HepG2 (cell line): ENCODE measurements at regions not wholly inside any gene's neighbourhood (a gene's known extent, or its start where the extent isn't known, plus 50 kb on each side); places are given as distances from the start of the nearest gene placed in this dataset.

ENCODE experiments used
- POLR2AphosphoS2 ChIP-seq: IDR thresholded peaks from 2 replicates; pipeline ENCODE4 v1.6.1; 2011; ENCODE audit warnings: low read depth, low read length, improper control_type of control experiment
- TARDBP ChIP-seq: sonication (generic); formaldehyde crosslinking; IDR thresholded peaks from 2 replicates; pipeline ENCODE4 v1.8.0; 2022; ENCODE audit warnings: mild to moderate bottlenecking, missing genetic modification reagents
- ZNF136 ChIP-seq: sonication (generic); formaldehyde crosslinking; IDR thresholded peaks from 2 replicates; pipeline ENCODE4 v1.8.1; 2022; ENCODE audit warnings: low read depth, mild to moderate bottlenecking, moderate library complexity, missing genetic modification reagents
- ZNF296 ChIP-seq: sonication (generic); formaldehyde crosslinking; conservative IDR thresholded peaks from 2 replicates; pipeline ENCODE4 v1.5.0; 2020; ENCODE audit warnings: mild to moderate bottlenecking, missing genetic modification reagents
- TF ChIP-seq, protein P1 (sequence below): sonication (generic); formaldehyde crosslinking; IDR thresholded peaks from 2 replicates; pipeline ENCODE4 v1.4.0; 2020; ENCODE audit warnings: missing genetic modification reagents, mild to moderate bottlenecking, borderline replicate concordance

DNA sequence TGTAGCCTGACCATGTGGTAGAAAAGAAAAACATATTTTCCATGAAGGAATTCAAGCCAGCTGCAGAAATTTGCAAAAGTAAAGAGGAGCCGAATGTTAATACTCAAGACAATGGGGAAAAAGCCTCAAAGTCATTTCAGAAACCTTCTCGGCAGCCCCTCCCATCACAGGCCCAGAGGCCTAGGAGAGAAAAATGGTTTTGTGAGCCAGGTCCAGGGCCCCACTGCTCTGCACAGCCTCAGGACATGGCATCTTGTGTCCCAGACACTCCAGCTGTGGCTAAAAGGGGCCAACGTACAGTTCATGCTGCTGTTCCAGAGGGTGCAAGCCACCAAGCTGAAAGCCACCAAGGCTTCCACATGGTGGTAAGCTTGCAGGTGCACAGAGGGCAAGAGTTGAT is 50.9 kb upstream of the BBS12 start (continued):
- TF ChIP-seq, protein P1, sequence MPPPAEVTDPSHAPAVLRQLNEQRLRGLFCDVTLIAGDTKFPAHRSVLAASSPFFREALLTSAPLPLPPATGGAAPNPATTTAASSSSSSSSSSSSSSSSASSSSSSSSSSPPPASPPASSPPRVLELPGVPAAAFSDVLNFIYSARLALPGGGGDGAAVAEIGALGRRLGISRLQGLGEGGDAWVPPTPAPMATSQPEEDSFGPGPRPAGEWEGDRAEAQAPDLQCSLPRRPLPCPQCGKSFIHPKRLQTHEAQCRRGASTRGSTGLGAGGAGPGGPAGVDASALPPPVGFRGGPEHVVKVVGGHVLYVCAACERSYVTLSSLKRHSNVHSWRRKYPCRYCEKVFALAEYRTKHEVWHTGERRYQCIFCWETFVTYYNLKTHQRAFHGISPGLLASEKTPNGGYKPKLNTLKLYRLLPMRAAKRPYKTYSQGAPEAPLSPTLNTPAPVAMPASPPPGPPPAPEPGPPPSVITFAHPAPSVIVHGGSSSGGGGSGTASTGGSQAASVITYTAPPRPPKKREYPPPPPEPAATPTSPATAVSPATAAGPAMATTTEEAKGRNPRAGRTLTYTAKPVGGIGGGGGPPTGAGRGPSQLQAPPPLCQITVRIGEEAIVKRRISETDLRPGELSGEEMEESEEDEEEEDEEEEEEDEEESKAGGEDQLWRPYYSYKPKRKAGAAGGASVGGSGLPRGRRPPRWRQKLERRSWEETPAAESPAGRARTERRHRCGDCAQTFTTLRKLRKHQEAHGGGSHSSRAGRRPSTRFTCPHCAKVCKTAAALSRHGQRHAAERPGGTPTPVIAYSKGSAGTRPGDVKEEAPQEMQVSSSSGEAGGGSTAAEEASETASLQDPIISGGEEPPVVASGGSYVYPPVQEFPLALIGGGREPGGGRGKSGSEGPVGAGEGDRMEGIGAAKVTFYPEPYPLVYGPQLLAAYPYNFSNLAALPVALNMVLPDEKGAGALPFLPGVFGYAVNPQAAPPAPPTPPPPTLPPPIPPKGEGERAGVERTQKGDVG, result no peak
- TF ChIP-seq POLR2AphosphoS2 (no peak), ZNF296 (no peak), TARDBP (CRISPR knock-in tag) (no peak), ZNF136 (CRISPR knock-in tag) (no peak)
